ENCODE measurements at regions not wholly inside any gene's neighbourhood (a gene's known extent, or its start where the extent isn't known, plus 50 kb on each side); places are given as distances from the start of the nearest gene placed in this dataset.
A peak's percentile ranks its signal among the peaks of the same experiment; 100 is the strongest.

- DNase-seq (ENCODE audit: extremely low read depth in 1 of 11, low read depth in 9 of 11, low spot score in 4 of 11): no peak
These were observed 117.8 kb downstream of the PHLDA1 start for GRCh38 chr12:75913502-75914351.

- no peak for DNase-seq (ENCODE audit: extremely low read depth in 1 of 11, low read depth in 9 of 11, low spot score in 4 of 11)
These were observed 121.6 kb downstream of the PHLDA1 start for GRCh38 chr12:75909714-75910656.

GRCh38 chr12:75908961-75909605 is 122.5 kb downstream of the PHLDA1 start:
- DNase-seq (ENCODE audit: extremely low read depth in 1 of 11, low read depth in 9 of 11, low spot score in 4 of 11): peak in 2 of 11 donors; percentile 25 to 35

GRCh38 chr12:75905922-75906321 is 125.7 kb downstream of the PHLDA1 start:
- DNase-seq (ENCODE audit: extremely low read depth in 1 of 11, low read depth in 9 of 11, low spot score in 4 of 11): no peak

- no peak for DNase-seq (ENCODE audit: extremely low read depth in 1 of 11, low read depth in 9 of 11, low spot score in 4 of 11)
These were observed 130.8 kb downstream of the PHLDA1 start for GRCh38 chr12:75900781-75901254.

- DNase-seq (ENCODE audit: extremely low read depth in 1 of 11, low read depth in 9 of 11, low spot score in 4 of 11): no peak
These were observed 131.3 kb downstream of the PHLDA1 start for GRCh38 chr12:75900226-75900625.

- DNase-seq (ENCODE audit: extremely low read depth in 1 of 11, low read depth in 9 of 11, low spot score in 4 of 11): no peak
These were observed 136.4 kb downstream of the PHLDA1 start for GRCh38 chr12:75894965-75895754.

- no peak for DNase-seq (ENCODE audit: extremely low read depth in 1 of 11, low read depth in 9 of 11, low spot score in 4 of 11)
These were observed 137.8 kb downstream of the PHLDA1 start for GRCh38 chr12:75893765-75894164.

GRCh38 chr12:75892731-75893408 is 138.7 kb downstream of the PHLDA1 start:
- DNase-seq (ENCODE audit: extremely low read depth in 1 of 11, low read depth in 9 of 11, low spot score in 4 of 11): no peak

GRCh38 chr12:75891072-75891471 is 140.5 kb downstream of the PHLDA1 start:
- DNase-seq (ENCODE audit: extremely low read depth in 1 of 11, low read depth in 9 of 11, low spot score in 4 of 11): no peak

- DNase-seq (ENCODE audit: extremely low read depth in 1 of 11, low read depth in 9 of 11, low spot score in 4 of 11): no peak
These were observed 140.9 kb downstream of the PHLDA1 start for GRCh38 chr12:75890660-75891059.

- no peak for DNase-seq (ENCODE audit: extremely low read depth in 1 of 11, low read depth in 9 of 11, low spot score in 4 of 11)
These were observed 141.4 kb downstream of the PHLDA1 start for GRCh38 chr12:75890141-75890540.

- DNase-seq (ENCODE audit: extremely low read depth in 1 of 11, low read depth in 9 of 11, low spot score in 4 of 11): no peak
These were observed 142.5 kb downstream of the PHLDA1 start for GRCh38 chr12:75888874-75889613.

- no peak for DNase-seq (ENCODE audit: extremely low read depth in 1 of 11, low read depth in 9 of 11, low spot score in 4 of 11)
These were observed 143.2 kb downstream of the PHLDA1 start for GRCh38 chr12:75888399-75888798.

- no peak for DNase-seq (ENCODE audit: extremely low read depth in 1 of 11, low read depth in 9 of 11, low spot score in 4 of 11)
These were observed 143.6 kb downstream of the PHLDA1 start for GRCh38 chr12:75887979-75888378.

GRCh38 chr12:75884465-75884985 is 147.1 kb downstream of the PHLDA1 start:
- DNase-seq (ENCODE audit: extremely low read depth in 1 of 11, low read depth in 9 of 11, low spot score in 4 of 11): no peak

GRCh38 chr12:75883241-75883640 is 148.3 kb downstream of the PHLDA1 start:
- DNase-seq (ENCODE audit: extremely low read depth in 1 of 11, low read depth in 9 of 11, low spot score in 4 of 11): no peak
